H1 (cell line): ENCODE measurements at regions not wholly inside any gene's neighbourhood (a gene's known extent, or its start where the extent isn't known, plus 50 kb on each side); places are given as distances from the start of the nearest gene placed in this dataset.

Source experiments
- CTCF ChIA-PET: fragments of 300-600 bp; sonication (Branson Sonifier 250); formaldehyde crosslinking; loops from one replicate; lab custom pipeline; 2021; ENCODE audit not compliant: partially characterized antibody; lab: Charles Lee
- POLR2A ChIA-PET: fragments of 300-600 bp; sonication (Branson Sonifier 250); formaldehyde crosslinking; loops from one replicate; lab custom pipeline; 2021; ENCODE audit warnings: inconsistent platforms; ENCODE audit not compliant: partially characterized antibody; lab: Charles Lee
- DNase-seq, 2 experiments: peaks; one replicate each; pipeline versions ENCODE4 v3.0.0 to v3.0.0-alpha.2; 2010 to 2022; ENCODE audit warnings: low spot score in 2 of 2, low read depth in 1 of 2, mixed read lengths in 1 of 2
- FAIRE-seq: peaks from 2 replicates; lab custom pipeline; 2011; peaks lifted over from hg19 to GRCh38; lab: Jason Lieb, UNC
- H2AFZ ChIP-seq: 2 replicates; pipeline ENCODE4 v1.8.1; 2012; ENCODE audit warnings: low read length, inconsistent platforms
- H2AK5ac ChIP-seq: 2 replicates; pipeline ENCODE4 v1.6.1; 2013; ENCODE audit warnings: low read depth, low read length
- H2BK120ac ChIP-seq: replicated peaks from 2 replicates; pipeline ENCODE3; 2013; ENCODE audit warnings: low read depth, low read length, inconsistent platforms
- H2BK12ac ChIP-seq: 2 replicates; pipeline ENCODE4 v1.6.1; 2013; ENCODE audit warnings: low read depth, low read length
- H2BK15ac ChIP-seq: 2 replicates; pipeline ENCODE4 v1.6.1; 2013; ENCODE audit warnings: low read length
- H2BK20ac ChIP-seq: 2 replicates; pipeline ENCODE4 v1.6.1; 2013; ENCODE audit warnings: low read length
- H2BK5ac ChIP-seq: 2 replicates; pipeline ENCODE4 v1.6.1; 2013; ENCODE audit warnings: low read depth, low read length
- H3K14ac ChIP-seq: 2 replicates; pipeline ENCODE4 v1.6.1; 2013; ENCODE audit warnings: inconsistent platforms; ENCODE audit not compliant: insufficient read length
- H3K18ac ChIP-seq: 2 replicates; pipeline ENCODE4 v1.6.1; 2013; ENCODE audit warnings: low read length; ENCODE audit errors: extremely low read depth
- H3K23ac ChIP-seq: 2 replicates; pipeline ENCODE4 v1.6.1; 2013; ENCODE audit warnings: inconsistent platforms; ENCODE audit not compliant: insufficient read length
- H3K23me2 ChIP-seq: 2 replicates; pipeline ENCODE4 v1.6.1; 2013; ENCODE audit warnings: low read depth, low read length
- H3K27ac ChIP-seq: 2 replicates; pipeline ENCODE4 v1.6.1; 2011; ENCODE audit warnings: low read depth, low read length, inconsistent platforms
- H3K27me3 ChIP-seq, 4 experiments: replicated peaks in 1 of 4; 1 replicate in 1 of 4; 2 replicates in 3 of 4; pipeline versions ENCODE4 v1.6.1 to v1.8.1; 2011 to 2013; ENCODE audit warnings: low read length in 3 of 4, mild to moderate bottlenecking in 3 of 4, inconsistent platforms in 2 of 4, mixed read lengths in 2 of 4, moderate library complexity in 1 of 4; ENCODE audit not compliant: control insufficient read depth in 3 of 4, insufficient read depth in 3 of 4; ENCODE audit errors: extremely low read depth in 1 of 4
- H3K36me3 ChIP-seq, 4 experiments: 2 replicates each; pipeline versions ENCODE4 v1.6.1 to v1.8.1; 2011 to 2013; ENCODE audit warnings: mild to moderate bottlenecking in 4 of 4, low read length in 3 of 4, moderate library complexity in 2 of 4, control low read depth in 1 of 4, inconsistent platforms in 1 of 4; ENCODE audit not compliant: insufficient read depth in 4 of 4, control insufficient read depth in 2 of 4
- H3K4ac ChIP-seq: replicated peaks from 2 replicates; pipeline ENCODE3; 2013; ENCODE audit warnings: low read length, low read depth, mixed read lengths, inconsistent platforms; ENCODE audit not compliant: insufficient read length
- H3K4me1 ChIP-seq, 4 experiments: replicated peaks in 1 of 4; 1 replicate in 1 of 4; 2 replicates in 3 of 4; pipeline versions ENCODE4 v1.6.1 to v1.8.1; 2011 to 2013; ENCODE audit warnings: low read length in 3 of 4, inconsistent platforms in 2 of 4, mixed read lengths in 1 of 4; ENCODE audit not compliant: insufficient read depth in 4 of 4, control insufficient read depth in 3 of 4
- H3K4me2 ChIP-seq, 2 experiments: 2 replicates each; pipeline versions ENCODE4 v1.6.1 to v1.8.1; 2011 to 2013; ENCODE audit warnings: low read depth in 2 of 2, low read length in 2 of 2, control low read depth in 1 of 2, inconsistent platforms in 1 of 2, mild to moderate bottlenecking in 1 of 2; ENCODE audit not compliant: insufficient read depth in 1 of 2
- H3K4me3 ChIP-seq, 4 experiments: fragments of 200-600, 300-600 bp in 1 of 4; sonication (generic), shearing (Covaris generic), sonication (Bioruptor Twin) in 1 of 4; 2 replicates each; pipeline versions ENCODE4 v1.5.1 to v1.8.1; 2011 to 2016; ENCODE audit warnings: low read length in 4 of 4, low read depth in 3 of 4, control low read depth in 2 of 4, inconsistent platforms in 2 of 4, mild to moderate bottlenecking in 2 of 4, mixed read lengths in 1 of 4, moderate library complexity in 1 of 4; ENCODE audit not compliant: insufficient read depth in 2 of 4; ENCODE audit errors: extremely low read depth in 1 of 4
- H3K56ac ChIP-seq: replicated peaks from 2 replicates; pipeline ENCODE3; 2013; ENCODE audit warnings: low read depth, mild to moderate bottlenecking, mixed read lengths, low read length, inconsistent platforms; ENCODE audit not compliant: insufficient read length
- H3K79me1 ChIP-seq: 2 replicates; pipeline ENCODE4 v1.6.1; 2013; ENCODE audit warnings: low read depth, low read length, control low read depth
- H3K79me2 ChIP-seq, 2 experiments: 2 replicates each; pipeline versions ENCODE4 v1.6.1 to v1.8.1; 2012 to 2013; ENCODE audit warnings: low read length in 2 of 2, mild to moderate bottlenecking in 2 of 2, inconsistent platforms in 1 of 2; ENCODE audit not compliant: insufficient read depth in 2 of 2, control insufficient read depth in 1 of 2
- H3K9ac ChIP-seq, 4 experiments: replicated peaks in 1 of 4; 1 replicate in 1 of 4; 2 replicates in 3 of 4; pipeline versions ENCODE4 v1.6.1 to v1.8.1; 2011 to 2013; ENCODE audit warnings: low read depth in 3 of 4, low read length in 3 of 4, control low read depth in 2 of 4, mild to moderate bottlenecking in 2 of 4, moderate library complexity in 2 of 4, inconsistent platforms in 1 of 4; ENCODE audit errors: extremely low read depth in 1 of 4
- H3K9me3 ChIP-seq, 2 experiments: 2 replicates each; pipeline versions ENCODE4 v1.6.1 to v1.8.1; 2012 to 2013; ENCODE audit warnings: mild to moderate bottlenecking in 2 of 2, moderate library complexity in 2 of 2, control low read depth in 1 of 2, inconsistent platforms in 1 of 2, low read depth in 1 of 2, low read length in 1 of 2, mixed read lengths in 1 of 2; ENCODE audit not compliant: insufficient read depth in 2 of 2
- H4K20me1 ChIP-seq, 2 experiments: replicated peaks in 1 of 2; 2 replicates each; pipeline versions ENCODE3 to v1.8.1; 2011 to 2013; ENCODE audit warnings: inconsistent platforms in 2 of 2, low read length in 2 of 2, mild to moderate bottlenecking in 1 of 2; ENCODE audit not compliant: insufficient read depth in 2 of 2, control insufficient read depth in 1 of 2
- H4K5ac ChIP-seq: 2 replicates; pipeline ENCODE4 v1.6.1; 2013; ENCODE audit warnings: low read length, low read depth, mixed read lengths, inconsistent platforms; ENCODE audit not compliant: insufficient read length
- H4K8ac ChIP-seq: 2 replicates; pipeline ENCODE4 v1.8.0; 2013; ENCODE audit warnings: mild to moderate bottlenecking, moderate library complexity, low read length, inconsistent platforms; ENCODE audit not compliant: insufficient read depth; ENCODE audit errors: extremely low read depth
- H4K91ac ChIP-seq: replicated peaks from 2 replicates; pipeline ENCODE3; 2013; ENCODE audit warnings: low read length, mixed read lengths, inconsistent platforms; ENCODE audit not compliant: insufficient read length
- BRCA1 ChIP-seq: IDR thresholded peaks from 2 replicates; pipeline ENCODE4 v1.6.1; 2012; ENCODE audit warnings: low read depth, low read length, improper control_type of control experiment
- CBX8 ChIP-seq: fragments of 300-800, 300-1000 bp; sonication (generic); IDR thresholded peaks from 2 replicates; pipeline ENCODE4 v1.7.1; 2016; ENCODE audit warnings: low read depth, low read length, borderline replicate concordance
- CEBPB ChIP-seq: IDR thresholded peaks from 2 replicates; pipeline ENCODE4 v1.6.1; 2012; ENCODE audit warnings: low read depth, low read length
- CREB1 ChIP-seq: IDR thresholded peaks from 2 replicates; pipeline ENCODE4 v1.6.1; 2012; ENCODE audit warnings: inconsistent platforms
- EZH2 ChIP-seq: fragments of 200-600 bp; sonication (generic); IDR thresholded peaks from 2 replicates; pipeline ENCODE4 v1.7.1; 2012; ENCODE audit warnings: low read depth, mild to moderate bottlenecking, moderate library complexity, low read length, inconsistent platforms; ENCODE audit not compliant: severe bottlenecking
- PHF8 ChIP-seq: fragments of 200-600 bp; sonication (generic); conservative IDR thresholded peaks from 2 replicates; pipeline ENCODE4 v1.7.1; 2012; ENCODE audit warnings: low read depth, mild to moderate bottlenecking, inconsistent platforms, low read length, moderate library complexity
- POU5F1 ChIP-seq: IDR thresholded peaks from 2 replicates; pipeline ENCODE4 v1.6.1; 2011; ENCODE audit warnings: low read depth, mild to moderate bottlenecking, low read length, moderate library complexity
- SIX5 ChIP-seq: IDR thresholded peaks from 2 replicates; pipeline ENCODE4 v1.6.1; 2011; ENCODE audit warnings: mild to moderate bottlenecking, low read depth, low read length
- SUZ12 ChIP-seq: fragments of 200-600 bp; sonication (generic); IDR thresholded peaks from 2 replicates; pipeline ENCODE4 v1.6.1; 2012; ENCODE audit warnings: mild to moderate bottlenecking, inconsistent platforms, low read length, moderate library complexity, mixed read lengths
- TAF1 ChIP-seq: IDR thresholded peaks from 2 replicates; pipeline ENCODE4 v1.6.1; 2011; ENCODE audit warnings: mild to moderate bottlenecking, low read depth, low read length
- TEAD4 ChIP-seq: IDR thresholded peaks from 2 replicates; pipeline ENCODE4 v1.6.1; 2012; ENCODE audit warnings: low read depth, low read length, inconsistent platforms, mixed read lengths
- WGBS, 2 experiments: shearing (Covaris generic) in 1 of 2; methylation state at CpG; one replicate each; pipeline versions ENCODE4 v1.1.6 to v1.1.7; 2013 to 2015; ENCODE audit warnings: low lambda C conversion rate in 2 of 2, mixed read lengths in 2 of 2, inconsistent platforms in 1 of 2, low coverage in 1 of 2, missing lambda C conversion rate in 1 of 2; ENCODE audit not compliant: insufficient replicate concordance in 2 of 2, insufficient coverage in 1 of 2, insufficient read length in 1 of 2; ENCODE audit errors: extremely low coverage in 1 of 2, missing lambda C conversion rate in 1 of 2; 5-methylcytosine and 5-hydroxymethylcytosine counted together
- TF ChIP-seq, protein P1 (sequence below): IDR thresholded peaks from 2 replicates; pipeline ENCODE4 v1.6.1; 2011; ENCODE audit warnings: low read length, improper control_type of control experiment
- TF ChIP-seq, protein P2 (sequence below): IDR thresholded peaks from 2 replicates; pipeline ENCODE4 v1.6.1; 2012; ENCODE audit warnings: low read length, inconsistent platforms

DNA sequence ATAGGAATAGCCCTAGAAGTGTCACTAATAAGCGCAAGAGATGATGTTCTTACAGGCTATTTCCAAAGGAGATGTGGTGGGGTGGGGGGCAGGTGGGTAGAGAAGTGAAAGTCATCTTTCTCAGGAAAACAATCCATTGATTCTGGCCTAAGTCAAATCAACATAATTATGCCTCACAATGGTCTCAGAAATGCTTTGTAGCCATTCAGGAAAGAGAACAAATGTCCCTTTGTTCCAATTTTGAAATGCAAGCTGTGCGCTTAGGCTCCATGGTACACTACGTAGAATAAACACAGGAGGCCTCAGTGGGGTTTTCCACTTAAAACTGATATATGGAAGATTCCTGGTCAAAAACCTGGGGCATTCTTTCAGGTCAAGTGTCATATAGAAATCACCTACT is 529.9 kb upstream of the KLHL29 start:
- Histone ChIP-seq H3K27ac (no peak overlapping the region), H3K4me2 (no peak overlapping the region)
- TF ChIP-seq BRCA1: no peak
- no peak for TF ChIP-seq TAF1
- TF ChIP-seq, protein P1, sequence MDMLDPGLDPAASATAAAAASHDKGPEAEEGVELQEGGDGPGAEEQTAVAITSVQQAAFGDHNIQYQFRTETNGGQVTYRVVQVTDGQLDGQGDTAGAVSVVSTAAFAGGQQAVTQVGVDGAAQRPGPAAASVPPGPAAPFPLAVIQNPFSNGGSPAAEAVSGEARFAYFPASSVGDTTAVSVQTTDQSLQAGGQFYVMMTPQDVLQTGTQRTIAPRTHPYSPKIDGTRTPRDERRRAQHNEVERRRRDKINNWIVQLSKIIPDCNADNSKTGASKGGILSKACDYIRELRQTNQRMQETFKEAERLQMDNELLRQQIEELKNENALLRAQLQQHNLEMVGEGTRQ: no peak
- no peak for TF ChIP-seq TEAD4
- no peak for TF ChIP-seq EZH2
- no peak for TF ChIP-seq SIX5
- no peak for TF ChIP-seq CBX8
- TF ChIP-seq POU5F1: no peak
- TF ChIP-seq, protein P2, sequence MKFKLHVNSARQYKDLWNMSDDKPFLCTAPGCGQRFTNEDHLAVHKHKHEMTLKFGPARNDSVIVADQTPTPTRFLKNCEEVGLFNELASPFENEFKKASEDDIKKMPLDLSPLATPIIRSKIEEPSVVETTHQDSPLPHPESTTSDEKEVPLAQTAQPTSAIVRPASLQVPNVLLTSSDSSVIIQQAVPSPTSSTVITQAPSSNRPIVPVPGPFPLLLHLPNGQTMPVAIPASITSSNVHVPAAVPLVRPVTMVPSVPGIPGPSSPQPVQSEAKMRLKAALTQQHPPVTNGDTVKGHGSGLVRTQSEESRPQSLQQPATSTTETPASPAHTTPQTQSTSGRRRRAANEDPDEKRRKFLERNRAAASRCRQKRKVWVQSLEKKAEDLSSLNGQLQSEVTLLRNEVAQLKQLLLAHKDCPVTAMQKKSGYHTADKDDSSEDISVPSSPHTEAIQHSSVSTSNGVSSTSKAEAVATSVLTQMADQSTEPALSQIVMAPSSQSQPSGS: no peak
- no peak for TF ChIP-seq SUZ12
- no peak for TF ChIP-seq PHF8
- no peak for TF ChIP-seq CEBPB
- no peak for TF ChIP-seq CREB1

More for the DNA sequence above, 529.9 kb upstream of the KLHL29 start:
- Histone ChIP-seq H3K4ac (no peak overlapping the region), H2BK120ac (no peak overlapping the region), H2AK5ac (no peak overlapping the region), H3K14ac (no peak overlapping the region), H2BK15ac (no peak overlapping the region), H3K4me1 (no peaks in the 10 kb centered on the region; a peak in 1 of 7 replicates), H4K91ac (no peak overlapping the region), H3K27me3 (no peaks in the 10 kb centered on the region), H2BK5ac (no peak overlapping the region), H4K20me1 (no peaks in the 10 kb centered on the region), H3K23me2 (no peaks in the 10 kb centered on the region), H3K18ac (no peak overlapping the region), H4K5ac (no peak overlapping the region), H3K56ac (no peak overlapping the region), H3K23ac (no peak overlapping the region), H3K9me3 (peaks cover 0 to 3% of the 10 kb centered on the region in 2 experiments; a peak in 1 of 4 replicates), H3K79me1 (no peaks in the 10 kb centered on the region), H3K79me2 (no peaks in the 10 kb centered on the region), H2AFZ (no peak overlapping the region), H4K8ac (no peak overlapping the region), H2BK20ac (no peak overlapping the region), H3K4me3 (no peak overlapping the region), H2BK12ac (no peak overlapping the region), H3K9ac (no peak overlapping the region), H3K36me3 (no peaks in the 10 kb centered on the region)
- ChIA-PET POLR2A (no interaction called here), CTCF (interaction anchor here (1.7 kb wide), 1 partner anchor 11 kb away, joined by 6 read pairs; no protein-coding TSS in a partner anchor)
- whole genome bisulfite sequencing, 2 experiments: 93% methylated on average over 3 of the region's 3 CpGs; no CpG with 5 or more reads in 1 of the 2 experiments
- no peak for DNase-seq
- no peak for FAIRE-seq
